ENCODE measurements at regions not wholly inside any gene's neighbourhood (a gene's known extent, or its start where the extent isn't known, plus 50 kb on each side); places are given as distances from the start of the nearest gene placed in this dataset.

DNA sequence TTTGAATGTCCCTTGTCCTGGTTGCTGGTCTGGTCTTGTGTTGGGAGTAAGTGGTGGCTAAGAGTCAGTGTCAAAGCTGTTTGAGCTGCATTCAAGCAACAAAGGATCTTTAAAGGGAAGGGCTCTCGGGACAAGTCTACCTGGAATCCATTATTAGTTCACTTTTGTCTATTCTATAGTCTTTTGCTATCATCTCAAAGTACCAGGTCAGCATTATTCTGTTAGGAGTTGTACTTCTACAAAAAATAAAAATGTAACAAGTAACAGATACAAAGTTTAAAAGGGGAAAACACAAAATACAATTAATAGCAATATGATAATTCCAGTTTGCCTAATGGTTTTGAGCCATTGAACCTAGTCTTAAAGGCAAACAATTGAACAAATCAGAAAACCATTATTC is 317.9 kb downstream of the ZNF516 start:
- TF ChIP-seq HMG20B (CRISPR knock-in tag; IDR thresholded peaks at IDR 0.05) (no peak), YY1 (IDR thresholded peaks at IDR 0.05; ENCODE audit: borderline replicate concordance in 1 of 3, control insufficient read depth in 1 of 3, extremely low read depth in 1 of 3, insufficient read depth in 3 of 3, insufficient read length in 1 of 3, insufficient replicate concordance in 2 of 3, low read depth in 1 of 3, low read length in 2 of 3) (no peak), ZNF830 (CRISPR knock-in tag; IDR thresholded peaks at IDR 0.05) (no peak), CREB1 (IDR thresholded peaks at IDR 0.05) (no peak), CREB1 (CRISPR knock-in tag; IDR thresholded peaks at IDR 0.05) (no peak), RBM14 (IDR thresholded peaks at IDR 0.05; ENCODE audit: borderline replicate concordance, insufficient read depth, low read depth, low read length) (no peak), SMC3 (conservative IDR thresholded peaks at IDR 0.05; ENCODE audit: insufficient read depth, low read depth, low read length) (no peak), BACH1 (tag; IDR thresholded peaks at IDR 0.05) (no peak), KHSRP (IDR thresholded peaks at IDR 0.05) (no peak)
- TF ChIP-seq, protein P1, sequence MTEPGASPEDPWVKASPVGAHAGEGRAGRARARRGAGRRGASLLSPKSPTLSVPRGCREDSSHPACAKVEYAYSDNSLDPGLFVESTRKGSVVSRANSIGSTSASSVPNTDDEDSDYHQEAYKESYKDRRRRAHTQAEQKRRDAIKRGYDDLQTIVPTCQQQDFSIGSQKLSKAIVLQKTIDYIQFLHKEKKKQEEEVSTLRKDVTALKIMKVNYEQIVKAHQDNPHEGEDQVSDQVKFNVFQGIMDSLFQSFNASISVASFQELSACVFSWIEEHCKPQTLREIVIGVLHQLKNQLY (CRISPR knock-in tag; conservative IDR thresholded peaks at IDR 0.05), result no peak
- TF ChIP-seq, protein P2, sequence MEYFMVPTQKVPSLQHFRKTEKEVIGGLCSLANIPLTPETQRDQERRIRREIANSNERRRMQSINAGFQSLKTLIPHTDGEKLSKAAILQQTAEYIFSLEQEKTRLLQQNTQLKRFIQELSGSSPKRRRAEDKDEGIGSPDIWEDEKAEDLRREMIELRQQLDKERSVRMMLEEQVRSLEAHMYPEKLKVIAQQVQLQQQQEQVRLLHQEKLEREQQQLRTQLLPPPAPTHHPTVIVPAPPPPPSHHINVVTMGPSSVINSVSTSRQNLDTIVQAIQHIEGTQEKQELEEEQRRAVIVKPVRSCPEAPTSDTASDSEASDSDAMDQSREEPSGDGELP (CRISPR knock-in tag; IDR thresholded peaks at IDR 0.05; ENCODE audit: borderline replicate concordance), result no peak

Measured in K562 (cell line).